K562 (cell line): ENCODE measurements at regions not wholly inside any gene's neighbourhood (a gene's known extent, or its start where the extent isn't known, plus 50 kb on each side); places are given as distances from the start of the nearest gene placed in this dataset.

ENCODE experiments used
- ATAC-seq: fragments of 200-7000 bp; cut with Tn5 transposase; 3 replicates; pipeline ENCODE4 v1.9.1; 2020; ENCODE audit warnings: moderate library complexity
- BruUV-seq: library from RNA; stranded (reverse); fragments of 400-500 nt; replicated peaks from 2 replicates; lab custom pipeline; 2021; lab: Mats Ljungman, UMichigan
- CTCF ChIA-PET: fragments of 300-600 bp; formaldehyde crosslinking; extraction: SDS; loops from one replicate; lab custom pipeline; 2021; ENCODE audit warnings: low intra/inter-chr PET ratio; lab: Yijun Ruan, JAX
- POLR2A ChIA-PET: fragments of 300-600, 350-650 bp; sonication (Branson Sonifier 250); formaldehyde crosslinking; extraction: SDS; loops from one replicate; lab custom pipeline; 2021; ENCODE audit warnings: antibody characterized with exemption, inconsistent platforms; lab: Yijun Ruan, JAX
- DNase-seq, 4 experiments: peaks; one replicate each; pipeline versions ENCODE4 v3.0.0 to v3.0.0-alpha.2; 2011 to 2018; ENCODE audit warnings: low spot score in 3 of 4, mixed read lengths in 3 of 4; ENCODE audit errors: extremely low read depth in 1 of 4
- FAIRE-seq: peaks from 2 replicates; lab custom pipeline; 2011; peaks lifted over from hg19 to GRCh38; lab: Jason Lieb, UNC
- H2AFZ ChIP-seq: 2 replicates; pipeline ENCODE4 v1.6.0; 2011; ENCODE audit warnings: low read depth, low read length, control low read depth, inconsistent platforms
- H3K27ac ChIP-seq: fragments of 200-600 bp; 3 replicates; pipeline ENCODE4 v1.8.0; 2011; ENCODE audit warnings: low read depth, mild to moderate bottlenecking, control low read depth, inconsistent platforms, low read length, moderate library complexity, mixed read lengths; ENCODE audit errors: extremely low read depth
- H3K27me3 ChIP-seq, 2 experiments: fragments of 300-600 bp in 1 of 2; 2 replicates in 1 of 2; 3 replicates in 1 of 2; pipeline versions ENCODE4 v1.6.0 to v1.8.0; 2011; ENCODE audit warnings: inconsistent platforms in 2 of 2, low read length in 2 of 2, mild to moderate bottlenecking in 1 of 2, mixed read lengths in 1 of 2, moderate library complexity in 1 of 2; ENCODE audit not compliant: control insufficient read depth in 2 of 2, insufficient read depth in 2 of 2
- H3K36me3 ChIP-seq: fragments of 300-600 bp; 3 replicates; pipeline ENCODE4 v1.8.0; 2011; ENCODE audit warnings: mild to moderate bottlenecking, low read length, inconsistent platforms; ENCODE audit not compliant: control insufficient read depth, insufficient read depth
- H3K4me1 ChIP-seq, 2 experiments: fragments of 200-600 bp in 1 of 2; replicated peaks in 1 of 2; 2 replicates in 1 of 2; 3 replicates in 1 of 2; pipeline versions ENCODE4 v1.5.1 to v1.8.0; 2011; ENCODE audit warnings: inconsistent platforms in 2 of 2, low read length in 2 of 2, mild to moderate bottlenecking in 1 of 2, mixed read lengths in 1 of 2, moderate library complexity in 1 of 2; ENCODE audit not compliant: control insufficient read depth in 2 of 2, insufficient read depth in 2 of 2
- H3K4me2 ChIP-seq: 2 replicates; pipeline ENCODE4 v1.6.1; 2011; ENCODE audit warnings: low read length, control low read depth, inconsistent platforms, mixed read lengths; ENCODE audit not compliant: insufficient read depth
- H3K4me3 ChIP-seq: fragments of 200-600 bp; sonication (generic), shearing (Covaris generic); 2 replicates; pipeline ENCODE4 v1.5.1; 2016; ENCODE audit warnings: control low read depth, inconsistent platforms
- H3K79me2 ChIP-seq: fragments of 200-600 bp; 3 replicates; pipeline ENCODE4 v1.8.0; 2011; ENCODE audit warnings: low read length, inconsistent platforms; ENCODE audit not compliant: control insufficient read depth, insufficient read depth
- H3K9ac ChIP-seq, 2 experiments: 2 replicates each; pipeline versions ENCODE4 v1.6.0 to v1.6.1; 2011; ENCODE audit warnings: low read depth in 2 of 2, low read length in 2 of 2, control low read depth in 1 of 2, inconsistent platforms in 1 of 2, mild to moderate bottlenecking in 1 of 2, mixed read lengths in 1 of 2; ENCODE audit not compliant: insufficient read depth in 1 of 2
- H3K9me1 ChIP-seq: one replicate; pipeline ENCODE4 v1.6.0; 2011; ENCODE audit warnings: inconsistent platforms, mild to moderate bottlenecking, low read length, moderate library complexity; ENCODE audit not compliant: control insufficient read depth, insufficient read depth
- H3K9me3 ChIP-seq: replicated peaks from 2 replicates; pipeline ENCODE4 v1.5.1; 2011; ENCODE audit warnings: low read depth, low read length, inconsistent platforms; ENCODE audit not compliant: control insufficient read depth, insufficient read depth
- H4K20me1 ChIP-seq: replicated peaks from 2 replicates; pipeline ENCODE4 v1.6.1; 2011; ENCODE audit warnings: low read length, inconsistent platforms, mixed read lengths; ENCODE audit not compliant: control insufficient read depth, insufficient read depth
- ELK1 ChIP-seq: sonication (generic); formaldehyde crosslinking; IDR thresholded peaks from 2 replicates; pipeline ENCODE4 v1.8.1; 2022; ENCODE audit warnings: missing genetic modification reagents
- FOXK2 ChIP-seq, 2 experiments: fragments of 450-650 bp; IDR thresholded peaks in 1 of 2; conservative IDR thresholded peaks in 1 of 2; 2 replicates each; pipeline ENCODE4 v1.6.1; 2016; ENCODE audit warnings: low read depth in 2 of 2, mild to moderate bottlenecking in 1 of 2
- FOXM1 ChIP-seq, 2 experiments: fragments of 450-650 bp in 1 of 2; sonication (generic) in 1 of 2; formaldehyde crosslinking in 1 of 2; IDR thresholded peaks; 2 replicates each; pipeline versions ENCODE4 v1.6.1 to v1.9.0; 2017 to 2022; ENCODE audit warnings: low read depth in 2 of 2, mild to moderate bottlenecking in 2 of 2, missing genetic modification reagents in 1 of 2, moderate library complexity in 1 of 2
- HIVEP1 ChIP-seq: fragments of 250-450 bp; sonication (Bioruptor Pico); IDR thresholded peaks from 2 replicates; pipeline ENCODE4 v1.4.0; 2020; ENCODE audit warnings: mild to moderate bottlenecking
- KLF6 ChIP-seq: fragments of 250-450 bp; sonication (Bioruptor Pico); IDR thresholded peaks from 2 replicates; pipeline ENCODE4 v1.4.0; 2020; ENCODE audit warnings: mild to moderate bottlenecking, moderate library complexity, borderline replicate concordance
- MBD1 ChIP-seq: fragments of 250-450 bp; sonication (Bioruptor Pico); IDR thresholded peaks from 2 replicates; pipeline ENCODE4 v1.8.0; 2022; ENCODE audit warnings: inconsistent platforms
- NCOA4 ChIP-seq: fragments of 450-650 bp; IDR thresholded peaks from 2 replicates; pipeline ENCODE4 v1.6.1; 2018; ENCODE audit warnings: mild to moderate bottlenecking; ENCODE audit not compliant: partially characterized antibody
- NONO ChIP-seq, 2 experiments: fragments of 200-400 bp in 1 of 2; fragments of 450-650 bp in 1 of 2; formaldehyde crosslinking in 1 of 2; IDR thresholded peaks; 2 replicates each; pipeline ENCODE4 v1.6.1; 2017; ENCODE audit warnings: low read depth in 2 of 2, mild to moderate bottlenecking in 2 of 2, moderate library complexity in 2 of 2, low read length in 1 of 2
- RBM22 ChIP-seq: fragments of 200-400 bp; formaldehyde crosslinking; IDR thresholded peaks from 2 replicates; pipeline ENCODE4 v1.6.1; 2018; ENCODE audit warnings: low read length, low read depth; ENCODE audit not compliant: poor library complexity, severe bottlenecking
- RERE ChIP-seq: sonication (generic); formaldehyde crosslinking; IDR thresholded peaks from 2 replicates; pipeline ENCODE4 v1.8.0; 2023; ENCODE audit warnings: missing genetic modification reagents, mild to moderate bottlenecking, borderline replicate concordance
- USF1 ChIP-seq: sonication (generic); formaldehyde crosslinking; IDR thresholded peaks from 2 replicates; pipeline ENCODE4 v1.9.0; 2022; ENCODE audit warnings: mild to moderate bottlenecking, missing genetic modification reagents
- ZNF583 ChIP-seq: fragments of 250-450 bp; sonication (Bioruptor Pico); IDR thresholded peaks from 2 replicates; pipeline ENCODE4 v1.4.0; 2020
- ZNF586 ChIP-seq: fragments of 450-650 bp; formaldehyde crosslinking; conservative IDR thresholded peaks from 2 replicates; pipeline ENCODE4 v1.4.0; 2020; ENCODE audit warnings: mild to moderate bottlenecking, moderate library complexity
- ZZZ3 ChIP-seq: fragments of 450-650 bp; IDR thresholded peaks from 2 replicates; pipeline ENCODE4 v1.6.1; 2016; ENCODE audit warnings: antibody characterized with exemption, mild to moderate bottlenecking, moderate library complexity
- WGBS: fragments of 100-300 bp; shearing (Covaris generic); methylation state at CpG from one replicate; pipeline ENCODE4 v1.1.6; 2016; ENCODE audit warnings: low coverage, mixed read lengths; ENCODE audit not compliant: insufficient coverage; ENCODE audit errors: missing lambda C conversion rate; 5-methylcytosine and 5-hydroxymethylcytosine counted together
- in situ Hi-C: fragments of 300-500 bp; cut with MboI; formaldehyde crosslinking; loops from 4 replicates; pipeline ENCODE4 v1.15.0; 2018; ENCODE audit warnings: inconsistent platforms, mixed read lengths
- intact Hi-C: fragments of 100-400 bp; cut with micrococcal nuclease; formaldehyde crosslinking; loops from 2 replicates; pipeline ENCODE4 v1.14.2; 2022

GRCh38 chr6:71386215-71386614 lies 97.6 kb downstream of the OGFRL1 start:
- no peak overlapping the region for H3K4me3 ChIP-seq
- TF ChIP-seq RERE (no peak), NCOA4 (no peak), ZZZ3 (no peak), ELK1 (CRISPR knock-in tag) (no peak), USF1 (CRISPR knock-in tag) (no peak), KLF6 (CRISPR knock-in tag) (no peak), MBD1 (no peak), FOXM1 (IDR thresholded peaks at IDR 0.05; ENCODE audit: low read depth) (no peak), FOXM1 (CRISPR knock-in tag; IDR thresholded peaks at IDR 0.05; ENCODE audit: low read depth) (no peak), ZNF583 (CRISPR knock-in tag) (no peak), ZNF586 (CRISPR knock-in tag) (no peak), RBM22 (no peak), FOXK2 (conservative IDR thresholded peaks at IDR 0.05 in 1 of 2, IDR thresholded peaks at IDR 0.05 in 1 of 2; ENCODE audit: low read depth in 2 of 2) (no peak), NONO (IDR thresholded peaks at IDR 0.05; ENCODE audit: low read depth in 2 of 2, low read length in 1 of 2) (no peak), HIVEP1 (no peak)
- TF ChIP-seq, all 486 proteins: peak for 0
- Histone ChIP-seq H4K20me1 (no peaks in the 10 kb centered on the region), H3K9me1 (no peaks in the 10 kb centered on the region), H3K27me3 (no peaks in the 10 kb centered on the region), H2AFZ (no peak overlapping the region), H3K4me2 (no peak overlapping the region), H3K36me3 (no peaks in the 10 kb centered on the region), H3K9me3 (no peaks in the 10 kb centered on the region), H3K79me2 (no peaks in the 10 kb centered on the region), H3K4me1 (no peaks in the 10 kb centered on the region), H3K9ac (no peak overlapping the region), H3K27ac (no peak overlapping the region)
- WGBS, result 0% methylated on average over 4 of the region's 4 CpGs
- no peak for ATAC-seq
- CTCF ChIA-PET, result no interaction called here
- in situ Hi-C loops, result loop anchor here (10.0 kb wide), 1 partner anchor 699 kb away; no protein-coding TSS in a partner anchor
- DNase-seq, result no peak
- no peak for FAIRE-seq
- POLR2A ChIA-PET, result no interaction called here
- no TSS peak for BruUV-seq
- intact Hi-C loops, result loop anchor here (10.0 kb wide), 1 partner anchor 149 kb away; no protein-coding TSS in a partner anchor
